Breast epithelium (tissue), 4 donors: ENCODE measurements at regions not wholly inside any gene's neighbourhood (a gene's known extent, or its start where the extent isn't known, plus 50 kb on each side); places are given as distances from the start of the nearest gene placed in this dataset.

Experiments
- DNase-seq, 2 donors: peaks; one replicate each; pipeline ENCODE4 v3.0.0-alpha.2; 2019; ENCODE audit warnings: low spot score in 2 of 2
- H3K27ac ChIP-seq, 2 donors: fragments of 200-600 bp; sonication (generic) in 1 of 2; one replicate each; pipeline ENCODE4 v1.5.1; 2016 to 2019; ENCODE audit warnings: mild to moderate bottlenecking in 1 of 2
- H3K27me3 ChIP-seq, 2 donors: fragments of 200-600 bp; sonication (generic) in 1 of 2; one replicate each; pipeline versions ENCODE4 v1.5.1 to v1.6.0; 2017 to 2019; ENCODE audit warnings: control low read depth in 1 of 2, mild to moderate bottlenecking in 1 of 2
- H3K36me3 ChIP-seq: fragments of 200-600 bp; one replicate; pipeline ENCODE4 v1.5.1; 2019
- H3K4me1 ChIP-seq, 2 donors: fragments of 200-600 bp; sonication (generic); one replicate each; pipeline ENCODE4 v1.5.1; 2016 to 2019; ENCODE audit warnings: control low read depth in 1 of 2
- H3K4me3 ChIP-seq, 3 donors: fragments of 200-600 bp; sonication (generic); 1 replicate in 2 of 3; 2 replicates in 1 of 3; pipeline ENCODE4 v1.5.1; 2016 to 2019; ENCODE audit warnings: mild to moderate bottlenecking in 3 of 3, moderate library complexity in 2 of 3
- H3K9me3 ChIP-seq, 2 donors: fragments of 200-600 bp; sonication (generic) in 1 of 2; one replicate each; pipeline ENCODE4 v1.5.1; 2016 to 2019; ENCODE audit warnings: control low read depth in 1 of 2
- CTCF ChIP-seq, 3 donors: fragments of 450-650 bp; IDR thresholded peaks; one replicate each; pipeline ENCODE4 v1.5.1; 2016 to 2017; ENCODE audit warnings: antibody characterized with exemption in 3 of 3, mild to moderate bottlenecking in 3 of 3, moderate library complexity in 3 of 3
- POLR2A ChIP-seq: fragments of 450-650 bp; IDR thresholded peaks from one replicate; pipeline ENCODE4 v1.6.1; 2016; ENCODE audit warnings: antibody characterized with exemption, mild to moderate bottlenecking, moderate library complexity
- POLR2AphosphoS5 ChIP-seq, 3 donors: sonication (generic); formaldehyde crosslinking; IDR thresholded peaks; one replicate each; pipeline ENCODE4 v1.6.1; 2017; ENCODE audit warnings: antibody characterized with exemption in 3 of 3
- intact Hi-C: fragments of 100-400 bp; cut with DNase I; formaldehyde crosslinking; loops from one replicate; pipeline ENCODE4 v1.15.1; 2023; ENCODE audit warnings: low total_unique reads

DNA sequence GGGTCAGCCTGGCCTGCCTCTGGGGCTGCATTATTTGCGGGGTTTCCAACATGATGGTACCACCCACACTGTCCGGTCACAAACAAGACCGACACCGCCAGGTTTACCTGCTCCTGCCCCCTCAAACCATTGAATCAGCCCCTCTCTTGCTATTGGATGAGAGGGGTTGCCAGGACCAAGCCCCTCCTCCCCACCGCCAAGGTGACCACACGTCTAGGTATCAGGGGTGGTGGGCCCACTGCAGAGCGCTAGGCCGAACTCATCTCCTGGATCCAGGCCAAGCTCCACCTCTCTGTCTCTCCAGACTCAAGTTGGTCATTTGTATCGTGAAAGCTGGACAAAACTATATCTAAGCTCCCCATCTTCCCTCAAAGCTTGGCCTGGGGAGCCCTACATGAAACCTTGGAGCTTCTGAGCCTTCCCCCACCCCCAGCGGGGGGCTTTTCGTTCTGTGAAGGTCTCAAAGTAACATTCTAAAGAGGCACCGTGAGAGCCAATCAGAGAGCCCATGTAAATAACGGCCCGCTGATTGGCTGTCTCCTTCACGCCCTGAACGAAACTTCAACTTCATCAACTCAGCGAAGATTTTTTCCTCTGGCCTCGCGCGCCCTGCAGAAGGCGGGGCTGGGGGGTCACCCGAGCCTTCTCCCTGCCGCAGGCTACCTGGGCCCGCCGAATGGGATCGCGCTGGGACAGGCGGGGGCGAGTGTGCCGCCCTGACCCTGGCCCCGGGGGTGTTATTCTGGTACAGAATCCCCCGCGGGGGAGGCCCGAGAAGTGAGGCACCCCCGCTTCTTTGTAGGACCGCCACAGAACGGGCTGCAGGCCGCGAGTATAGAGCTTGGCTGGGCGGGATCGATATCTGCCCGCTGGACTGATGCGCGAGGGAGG is 49.6 kb upstream of the PSD2 start:
- H3K36me3 ChIP-seq, result no peaks in the 10 kb centered on the region
- intact Hi-C loops, result no loop called here
- H3K4me3 ChIP-seq, result peak overlapping the region; percentile 36 to 74 (median 54)
- peaks cover 5 to 9% of the 10 kb centered on the region in 2 donors for H3K4me1 ChIP-seq
- H3K9me3 ChIP-seq, result no peaks in the 10 kb centered on the region
- H3K27ac ChIP-seq, result peak overlapping the region; percentile 58 to 66
- peaks cover 0 to 15% of the 10 kb centered on the region in 2 donors for H3K27me3 ChIP-seq
- DNase-seq, result peak; percentile 64 to 77
- TF ChIP-seq POLR2AphosphoS5 (IDR thresholded peaks at IDR 0.05) (no peak), POLR2A (no peak), CTCF (IDR thresholded peaks at IDR 0.05) (no peak)
